Trophoblast cell (in vitro differentiated cells and primary cell): ENCODE measurements at regions not wholly inside any gene's neighbourhood (a gene's known extent, or its start where the extent isn't known, plus 50 kb on each side); places are given as distances from the start of the nearest gene placed in this dataset.
"Not testable (repeated sequence)": the region's sequence is repeated elsewhere in the genome, so short reads cannot be mapped to it uniquely, and the experiment has no call there.

ENCODE experiments used
- DNase-seq, 2 donors: peaks; one replicate each; pipeline ENCODE4 v3.0.0-alpha.2; 2016
- H2AFZ ChIP-seq: 2 replicates; pipeline ENCODE4 v1.6.1; 2013; ENCODE audit warnings: low read length, moderate library complexity, mild to moderate bottlenecking; ENCODE audit not compliant: insufficient read depth, poor library complexity
- H2AK5ac ChIP-seq: 2 replicates; pipeline ENCODE4 v1.6.1; 2013; ENCODE audit warnings: mild to moderate bottlenecking, low read length
- H2BK120ac ChIP-seq: 2 replicates; pipeline ENCODE4 v1.6.1; 2013; ENCODE audit warnings: low read length, mild to moderate bottlenecking, moderate library complexity; ENCODE audit not compliant: insufficient read depth, poor library complexity
- H2BK12ac ChIP-seq: 2 replicates; pipeline ENCODE4 v1.6.1; 2013; ENCODE audit warnings: mild to moderate bottlenecking, low read length, moderate library complexity
- H2BK5ac ChIP-seq: 2 replicates; pipeline ENCODE4 v1.6.1; 2013; ENCODE audit warnings: low read length, low read depth, moderate library complexity, mild to moderate bottlenecking; ENCODE audit not compliant: poor library complexity
- H3K14ac ChIP-seq: 2 replicates; pipeline ENCODE4 v1.6.1; 2013; ENCODE audit warnings: mild to moderate bottlenecking, low read length
- H3K18ac ChIP-seq: 2 replicates; pipeline ENCODE4 v1.6.1; 2013; ENCODE audit warnings: mild to moderate bottlenecking, low read length
- H3K23ac ChIP-seq: 2 replicates; pipeline ENCODE4 v1.6.1; 2013; ENCODE audit warnings: low read length
- H3K27ac ChIP-seq: 2 replicates; pipeline ENCODE4 v1.5.1; 2013; ENCODE audit warnings: low read depth, mild to moderate bottlenecking, inconsistent platforms, low read length, moderate library complexity
- H3K27me3 ChIP-seq: 2 replicates; pipeline ENCODE4 v1.6.1; 2013; ENCODE audit warnings: inconsistent platforms, mild to moderate bottlenecking, low read length, moderate library complexity; ENCODE audit not compliant: insufficient read depth
- H3K36me3 ChIP-seq, 2 experiments: 1 replicate in 1 of 2; 2 replicates in 1 of 2; pipeline ENCODE4 v1.6.1; 2013; ENCODE audit warnings: low read length in 2 of 2, mild to moderate bottlenecking in 2 of 2, moderate library complexity in 1 of 2; ENCODE audit not compliant: insufficient read depth in 2 of 2, control insufficient read depth in 1 of 2
- H3K4ac ChIP-seq: 2 replicates; pipeline ENCODE4 v1.6.1; 2013; ENCODE audit warnings: low read depth, mild to moderate bottlenecking, low read length, moderate library complexity
- H3K4me1 ChIP-seq, 2 experiments: 1 replicate in 1 of 2; 2 replicates in 1 of 2; pipeline ENCODE4 v1.6.1; 2013; ENCODE audit warnings: low read length in 2 of 2, mild to moderate bottlenecking in 2 of 2, moderate library complexity in 1 of 2; ENCODE audit not compliant: insufficient read depth in 2 of 2, control insufficient read depth in 1 of 2
- H3K4me2 ChIP-seq: 2 replicates; pipeline ENCODE4 v1.6.1; 2013; ENCODE audit warnings: inconsistent platforms, mild to moderate bottlenecking, low read length, moderate library complexity
- H3K4me3 ChIP-seq: 2 replicates; pipeline ENCODE4 v1.5.1; 2013; ENCODE audit warnings: mild to moderate bottlenecking, low read depth, low read length, inconsistent platforms
- H3K79me1 ChIP-seq: one replicate; pipeline ENCODE4 v1.6.1; 2013; ENCODE audit warnings: low read length
- H3K79me2 ChIP-seq: 2 replicates; pipeline ENCODE4 v1.6.1; 2013; ENCODE audit warnings: low read length, mild to moderate bottlenecking; ENCODE audit not compliant: control insufficient read depth, insufficient read depth, poor library complexity
- H3K9ac ChIP-seq: 2 replicates; pipeline ENCODE4 v1.6.1; 2013; ENCODE audit warnings: mild to moderate bottlenecking, low read length
- H3K9me3 ChIP-seq: 2 replicates; pipeline ENCODE4 v1.6.1; 2013; ENCODE audit warnings: low read depth, mild to moderate bottlenecking, control low read depth, inconsistent platforms, low read length; ENCODE audit not compliant: insufficient read depth
- H4K12ac ChIP-seq: 2 replicates; pipeline ENCODE4 v1.6.1; 2013; ENCODE audit warnings: low read depth, mild to moderate bottlenecking, low read length, moderate library complexity
- H4K8ac ChIP-seq: 2 replicates; pipeline ENCODE4 v1.6.1; 2013; ENCODE audit warnings: low read depth, mild to moderate bottlenecking, low read length, moderate library complexity
- H4K91ac ChIP-seq: one replicate; pipeline ENCODE4 v1.6.1; 2013; ENCODE audit warnings: low read depth, mild to moderate bottlenecking, low read length, moderate library complexity
- WGBS: extraction: QIAGEN DNeasy Blood & Tissue Kit; methylation state at CpG from one replicate; pipeline ENCODE4 v1.1.7; 2013; ENCODE audit warnings: missing lambda C conversion rate; ENCODE audit not compliant: insufficient read length, insufficient coverage; ENCODE audit errors: extremely low coverage; 5-methylcytosine and 5-hydroxymethylcytosine counted together

- H3K79me1 ChIP-seq = no peaks in the 10 kb centered on the region
Measured at GRCh38 chr5:51691538-51692079, 308.4 kb downstream of the ISL1 start.

GRCh38 chr5:51694826-51695225 is 311.6 kb downstream of the ISL1 start:
- Histone ChIP-seq H3K4ac (no peak overlapping the region), H2BK120ac (no peak overlapping the region), H3K9me3 (no peaks in the 10 kb centered on the region), H3K79me1 (no peaks in the 10 kb centered on the region), H3K18ac (no peak overlapping the region), H2AK5ac (no peak overlapping the region), H3K4me2 (no peak overlapping the region), H2BK5ac (no peak overlapping the region), H3K9ac (no peak overlapping the region), H3K4me1 (no peaks in the 10 kb centered on the region), H3K14ac (no peak overlapping the region), H2BK12ac (no peak overlapping the region), H3K23ac (no peak overlapping the region), H4K12ac (no peak overlapping the region), H3K27ac (no peak overlapping the region), H3K27me3 (no peaks in the 10 kb centered on the region), H2AFZ (no peak overlapping the region), H3K36me3 (no peaks in the 10 kb centered on the region), H3K79me2 (no peaks in the 10 kb centered on the region), H4K8ac (no peak overlapping the region), H3K4me3 (no peak overlapping the region), H4K91ac (no peak overlapping the region)
- WGBS = no CpG with 5 or more reads among the region's 2 CpGs
- no peak for DNase-seq

More at GRCh38 chr5:51691538-51692079, 308.4 kb downstream of the ISL1 start:
- H3K79me2 ChIP-seq = no peaks in the 10 kb centered on the region
- no peak overlapping the region for H2BK120ac ChIP-seq
- H3K36me3 ChIP-seq = no peaks in the 10 kb centered on the region
- H4K91ac ChIP-seq = no peak overlapping the region
- no peak overlapping the region for H3K9ac ChIP-seq
- no peak overlapping the region for H3K14ac ChIP-seq
- no peak overlapping the region for H2AFZ ChIP-seq
- H3K27ac ChIP-seq = no peak overlapping the region
- WGBS = no CpG with 5 or more reads among the region's 4 CpGs
- H4K12ac ChIP-seq = no peak overlapping the region
- H3K4me1 ChIP-seq = no peaks in the 10 kb centered on the region
- H2BK12ac ChIP-seq = no peak overlapping the region
- no peak overlapping the region for H2AK5ac ChIP-seq
- DNase-seq = no peak
- H3K4me3 ChIP-seq = no peak overlapping the region
- H4K8ac ChIP-seq = no peak overlapping the region
- H3K18ac ChIP-seq = no peak overlapping the region
- H3K4ac ChIP-seq = no peak overlapping the region
- H3K4me2 ChIP-seq = no peak overlapping the region
- no peaks in the 10 kb centered on the region for H3K27me3 ChIP-seq
- H3K9me3 ChIP-seq = no peaks in the 10 kb centered on the region
- H2BK5ac ChIP-seq = no peak overlapping the region
- H3K23ac ChIP-seq = no peak overlapping the region

GRCh38 chr5:51696122-51696521 is 312.9 kb downstream of the ISL1 start:
- H4K91ac ChIP-seq = no peak overlapping the region
- no peak overlapping the region for H2AK5ac ChIP-seq
- H3K79me1 ChIP-seq = no peaks in the 10 kb centered on the region
- no peaks in the 10 kb centered on the region for H3K27me3 ChIP-seq
- no peaks in the 10 kb centered on the region for H3K9me3 ChIP-seq
- H2BK120ac ChIP-seq = no peak overlapping the region
- no peak overlapping the region for H3K27ac ChIP-seq
- no CpG with 5 or more reads among the region's 3 CpGs for WGBS
- no peak overlapping the region for H2BK5ac ChIP-seq
- H2BK12ac ChIP-seq = no peak overlapping the region
- H3K14ac ChIP-seq = no peak overlapping the region
- no peak overlapping the region for H3K23ac ChIP-seq
- H3K4me3 ChIP-seq = no peak overlapping the region
- no peak for DNase-seq
- no peak overlapping the region for H3K9ac ChIP-seq
- no peaks in the 10 kb centered on the region for H3K36me3 ChIP-seq
- no peak overlapping the region for H2AFZ ChIP-seq
- H3K79me2 ChIP-seq = no peaks in the 10 kb centered on the region
- no peak overlapping the region for H4K12ac ChIP-seq
- H3K4ac ChIP-seq = no peak overlapping the region
- no peak overlapping the region for H3K18ac ChIP-seq
- no peak overlapping the region for H4K8ac ChIP-seq
- no peaks in the 10 kb centered on the region for H3K4me1 ChIP-seq
- no peak overlapping the region for H3K4me2 ChIP-seq

- not testable (repeated sequence) for H2BK12ac ChIP-seq, H3K79me2 ChIP-seq, H3K18ac ChIP-seq, H3K27me3 ChIP-seq, H3K4me1 ChIP-seq, H3K4me2 ChIP-seq, H3K9me3 ChIP-seq, H3K4ac ChIP-seq, DNase-seq, H2BK5ac ChIP-seq, H3K36me3 ChIP-seq, H3K14ac ChIP-seq, H3K27ac ChIP-seq, H4K91ac ChIP-seq, H4K12ac ChIP-seq, H2BK120ac ChIP-seq, H4K8ac ChIP-seq, H2AFZ ChIP-seq, H3K4me3 ChIP-seq, H3K23ac ChIP-seq, H2AK5ac ChIP-seq, H3K79me1 ChIP-seq, H3K9ac ChIP-seq
- WGBS = no CpG with 5 or more reads among the region's 3 CpGs
Measured at GRCh38 chr5:51702046-51702445, 318.8 kb downstream of the ISL1 start.
